GM21381 (cell line): ENCODE measurements at regions not wholly inside any gene's neighbourhood (a gene's known extent, or its start where the extent isn't known, plus 50 kb on each side); places are given as distances from the start of the nearest gene placed in this dataset.

Experiments used
- ATAC-seq: cut with Tn5 transposase; IDR thresholded peaks from one replicate; pipeline ENCODE4 v1.9.1; 2021; ENCODE audit warnings: mild to moderate bottlenecking, moderate library complexity; ENCODE audit not compliant: unreplicated experiment

GRCh38 chr5:107099506-107099905 is 571.2 kb downstream of the EFNA5 start:
- ATAC-seq: no peak

- ATAC-seq: no peak
Observed at GRCh38 chr5:107092695-107093094, 578.0 kb downstream of the EFNA5 start.

DNA sequence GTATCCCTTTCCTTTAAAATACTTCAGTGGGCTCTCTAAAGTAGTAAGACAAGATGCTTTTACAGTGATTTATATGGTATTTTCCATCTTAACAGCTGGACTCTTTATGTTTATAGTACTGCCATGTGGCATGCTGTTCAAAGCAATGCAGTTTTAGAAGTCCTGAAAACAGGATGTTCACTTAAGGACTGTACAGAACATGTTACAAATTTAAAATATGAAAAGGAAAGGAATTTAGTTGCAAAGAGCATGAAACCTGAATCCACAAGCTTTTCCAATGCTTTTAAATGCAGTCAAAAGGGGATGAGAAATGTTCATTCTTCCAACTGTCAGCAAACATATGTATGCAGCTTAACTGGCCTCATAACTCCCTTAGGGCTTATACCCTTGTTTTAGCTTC is 580.2 kb downstream of the EFNA5 start:
- no peak for ATAC-seq

DNA sequence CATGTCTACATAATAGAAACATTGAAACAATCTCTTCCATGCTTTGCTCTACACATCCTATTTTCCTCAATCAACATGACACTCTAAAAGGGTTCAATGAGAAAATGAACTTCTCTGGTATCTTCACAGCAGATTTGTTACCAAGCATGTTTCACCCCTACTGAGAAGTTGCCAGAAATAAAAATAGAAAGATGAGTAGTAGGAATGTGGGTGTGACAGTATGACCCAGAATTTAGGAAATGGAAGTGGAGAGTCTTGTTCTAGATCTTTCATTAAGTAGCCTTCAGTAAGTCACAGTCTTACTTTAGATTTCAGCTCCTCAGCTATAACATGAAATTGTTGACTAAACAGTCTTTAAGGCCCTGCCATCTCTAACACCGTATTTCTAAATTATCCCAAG is 581.8 kb downstream of the EFNA5 start:
- ATAC-seq: no peak

DNA sequence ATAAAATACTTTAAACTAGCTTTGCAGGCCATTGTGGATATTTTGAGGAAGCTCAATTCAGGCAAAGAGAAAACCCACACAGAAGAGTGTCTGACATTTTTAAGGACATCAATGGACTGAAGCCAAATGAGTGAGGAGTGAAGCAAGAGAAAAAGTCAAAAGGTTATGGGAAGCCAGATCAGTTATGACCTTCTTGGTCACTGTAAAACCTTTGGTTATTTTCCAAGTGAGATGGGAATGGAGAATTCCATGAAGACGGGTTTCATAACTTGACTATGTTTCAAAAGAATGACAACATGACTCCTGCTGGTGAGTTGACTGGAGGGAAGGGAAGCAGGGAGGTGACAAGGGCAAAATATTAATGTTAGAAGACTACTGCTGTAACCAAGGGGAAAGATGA is 585.2 kb downstream of the EFNA5 start:
- ATAC-seq: no peak

DNA sequence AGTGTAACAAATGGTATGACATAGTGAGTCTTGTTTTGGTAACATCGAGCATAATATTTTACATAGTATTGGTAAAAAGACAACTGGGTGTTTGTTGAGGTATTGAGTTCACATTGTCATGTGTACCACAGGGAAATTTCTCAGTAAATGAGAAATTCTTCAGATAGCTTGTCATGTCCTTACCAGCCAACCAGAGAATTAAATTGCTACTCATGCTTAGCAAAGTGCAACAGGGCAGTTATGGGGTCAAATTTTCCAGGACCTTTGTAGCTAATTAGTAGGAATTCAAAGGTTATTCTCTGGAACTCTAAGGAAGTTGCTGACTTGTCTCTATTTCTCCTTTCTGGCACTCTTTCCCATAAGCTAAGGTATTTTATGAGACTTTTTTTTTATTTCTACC is 595.7 kb downstream of the EFNA5 start:
- no peak for ATAC-seq

DNA sequence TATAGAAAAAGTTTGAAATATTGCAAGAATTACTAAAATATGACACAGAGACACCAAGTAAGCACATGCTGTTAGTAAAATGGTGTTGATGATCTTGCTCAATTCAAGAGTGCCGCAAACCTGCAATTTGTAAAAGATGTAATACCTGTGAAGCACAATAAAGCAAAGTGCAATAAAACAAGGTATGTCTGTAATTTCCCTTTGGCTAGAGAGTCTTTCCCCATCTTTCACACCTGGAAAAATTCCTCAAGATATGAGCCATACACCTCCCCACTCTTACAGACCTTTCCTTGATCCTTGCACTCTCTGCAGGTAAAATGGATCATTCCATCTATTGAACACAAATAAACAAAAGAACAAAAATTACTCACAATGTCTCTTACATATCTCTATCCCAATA is 597.8 kb downstream of the EFNA5 start:
- ATAC-seq: no peak

DNA sequence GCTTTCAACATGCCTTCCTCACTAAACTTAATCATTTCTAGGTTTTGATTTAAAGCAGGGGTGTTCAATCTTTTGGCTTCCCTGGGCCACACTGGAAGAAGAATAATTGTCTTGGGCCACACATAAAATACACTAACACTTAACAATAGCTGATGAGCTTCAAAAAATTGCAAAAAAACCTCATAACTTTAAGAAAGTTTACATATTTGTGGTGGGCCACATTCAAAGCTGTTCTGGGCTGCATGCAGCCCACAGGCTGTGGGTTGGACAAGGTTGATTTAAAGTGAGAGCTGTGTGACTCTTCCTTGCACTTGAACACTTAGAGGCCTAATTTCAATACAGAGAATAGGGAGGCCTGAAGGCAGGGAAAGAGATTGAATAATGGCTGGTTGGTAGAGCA is 598.3 kb downstream of the EFNA5 start:
- no peak for ATAC-seq

DNA sequence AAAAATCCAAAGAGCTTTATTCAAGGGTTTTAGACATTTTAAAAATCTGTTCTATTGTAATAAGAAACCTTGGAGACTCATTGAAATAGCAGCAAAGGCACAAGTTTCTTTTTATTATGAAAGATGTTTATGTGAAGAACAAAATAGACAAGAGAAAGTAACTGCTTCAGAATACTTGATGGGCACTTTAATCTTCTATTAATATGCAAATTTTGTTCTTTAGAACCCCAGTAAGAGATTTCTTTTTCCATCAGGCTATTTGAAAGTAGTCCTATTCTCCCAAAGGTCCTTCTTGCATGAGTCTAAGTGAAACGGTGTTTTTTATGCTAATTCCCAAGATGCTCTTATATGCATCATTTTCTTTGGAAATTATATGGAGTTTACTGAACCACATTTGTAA is 602.0 kb downstream of the EFNA5 start:
- ATAC-seq: no peak

- no peak for ATAC-seq
Observed at GRCh38 chr5:107067395-107067794, 603.3 kb downstream of the EFNA5 start.

- ATAC-seq: no peak
Observed at GRCh38 chr5:107063511-107063910, 607.2 kb downstream of the EFNA5 start.

DNA sequence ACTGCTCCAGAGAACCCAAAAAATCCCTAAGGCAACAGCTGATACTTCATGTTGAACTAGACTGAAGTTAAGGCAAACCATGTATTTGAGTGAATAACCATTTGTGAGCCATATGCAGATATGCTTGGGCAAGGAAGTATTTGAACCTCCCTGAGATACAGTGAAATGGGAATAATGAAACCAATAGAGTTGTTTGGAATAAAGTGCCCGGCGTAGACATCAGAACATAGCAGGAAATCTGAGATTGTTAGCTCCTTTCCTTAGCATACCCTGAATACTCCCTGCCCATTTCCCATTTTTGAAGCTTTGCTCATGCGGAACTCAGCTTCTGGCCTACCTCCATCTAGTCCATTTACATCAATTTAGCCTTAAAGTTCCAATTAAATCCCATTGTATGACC is 611.9 kb downstream of the EFNA5 start:
- ATAC-seq: no peak

GRCh38 chr5:107058235-107058634 is 612.5 kb downstream of the EFNA5 start:
- ATAC-seq: no peak

DNA sequence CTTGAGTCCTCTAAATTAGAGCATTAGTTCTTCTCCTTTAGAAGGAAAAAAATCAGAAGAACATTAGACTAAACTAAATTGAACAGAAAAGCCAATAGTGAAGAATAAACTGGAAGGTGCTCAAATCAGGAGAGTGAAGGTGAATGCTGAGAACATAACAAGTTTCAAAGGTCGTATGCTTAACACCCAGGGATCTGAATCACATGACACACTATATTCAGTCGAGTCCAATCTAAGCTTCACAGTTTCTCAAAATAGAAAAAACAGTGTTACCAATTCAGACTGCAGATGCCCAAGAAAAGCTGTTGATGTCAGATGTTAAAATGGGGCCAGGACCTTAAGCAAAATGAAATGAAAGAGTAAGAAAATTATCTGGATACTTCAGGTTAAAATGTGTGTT is 614.5 kb downstream of the EFNA5 start:
- no peak for ATAC-seq

- no peak for ATAC-seq
Observed at GRCh38 chr5:107047048-107047447, 623.7 kb downstream of the EFNA5 start.

GRCh38 chr5:107043665-107044064 is 627.1 kb downstream of the EFNA5 start:
- no peak for ATAC-seq

DNA sequence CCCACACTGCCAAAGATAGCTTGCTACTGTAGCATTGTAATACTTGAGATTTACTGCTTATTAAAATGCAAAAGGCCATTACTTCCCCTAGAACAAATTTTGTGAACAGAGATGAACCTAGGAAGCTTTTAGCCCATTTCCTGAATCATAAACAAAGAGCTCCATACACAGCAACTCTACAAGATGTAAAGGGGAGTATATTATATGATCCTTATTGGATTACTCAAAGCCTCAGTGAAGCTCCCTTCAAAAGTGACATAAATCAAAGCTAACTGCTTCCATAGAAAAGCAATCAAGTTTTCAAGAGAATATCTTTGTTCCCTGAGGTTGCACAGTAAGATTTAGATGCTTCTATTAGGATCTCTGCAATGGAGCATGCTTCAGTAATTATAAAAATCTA is 629.8 kb downstream of the EFNA5 start:
- ATAC-seq: no peak

GRCh38 chr5:107032629-107033028 is 638.1 kb downstream of the EFNA5 start:
- no peak for ATAC-seq

- no peak for ATAC-seq
Observed at GRCh38 chr5:107028938-107029337, 641.8 kb downstream of the EFNA5 start.

DNA sequence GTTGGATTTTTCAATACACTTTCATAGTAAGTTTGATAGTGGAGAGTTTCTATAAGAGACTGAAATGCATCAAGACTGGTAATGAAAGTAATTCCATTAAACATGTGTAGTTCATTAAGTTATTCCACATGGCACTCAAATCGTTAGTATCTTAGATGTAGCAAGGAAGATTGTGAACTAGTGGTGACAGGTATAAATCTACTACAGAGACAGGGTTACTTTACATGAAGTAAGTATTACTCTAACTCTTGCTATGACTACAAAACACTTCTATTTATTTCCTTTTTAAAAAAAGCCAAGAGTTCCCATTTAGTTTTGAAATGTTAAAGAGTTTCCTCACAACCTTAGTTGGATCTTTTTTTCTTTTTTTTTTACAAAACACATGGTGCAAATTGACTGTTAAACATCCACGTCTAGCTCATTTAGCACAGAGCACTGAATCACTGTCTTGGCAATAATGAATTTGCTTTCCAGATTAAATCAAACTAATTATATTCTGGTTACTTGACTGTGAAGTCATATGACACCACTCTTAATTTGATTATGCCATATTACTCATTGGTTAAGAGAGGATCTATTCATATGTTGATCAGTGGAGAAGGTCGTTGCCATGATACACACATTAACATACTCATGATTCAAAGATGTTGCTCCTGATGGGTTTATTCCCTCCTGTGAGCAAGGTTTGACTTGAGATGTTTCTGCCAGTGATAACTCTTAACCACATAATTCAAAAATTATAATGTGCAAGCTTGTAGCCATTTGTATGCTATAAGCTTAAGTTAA is 644.8 kb downstream of the EFNA5 start:
- no peak for ATAC-seq

GRCh38 chr5:107023732-107024131 is 647.0 kb downstream of the EFNA5 start:
- ATAC-seq: no peak

- no peak for ATAC-seq
Observed at GRCh38 chr5:107021575-107021974, 649.2 kb downstream of the EFNA5 start.

GRCh38 chr5:107020626-107021025 is 650.1 kb downstream of the EFNA5 start:
- no peak for ATAC-seq
